Esophagus squamous epithelium (tissue), 5 donors: ENCODE measurements at regions not wholly inside any gene's neighbourhood (a gene's known extent, or its start where the extent isn't known, plus 50 kb on each side); places are given as distances from the start of the nearest gene placed in this dataset.
"Not testable (repeated sequence)": the region's sequence is repeated elsewhere in the genome, so short reads cannot be mapped to it uniquely, and the experiment has no call there.

Experiments used
- DNase-seq: peaks from one replicate; lab custom pipeline; 2025; lab: John Stamatoyannopoulos, UW
- H3K27ac ChIP-seq, 4 donors: fragments of 200-600 bp; sonication (generic); one replicate each; pipeline ENCODE4 v1.5.1; 2016 to 2019; ENCODE audit warnings: mild to moderate bottlenecking in 1 of 4
- H3K27me3 ChIP-seq, 4 donors: fragments of 200-600 bp; sonication (generic); 1 replicate in 3 of 4; 2 replicates in 1 of 4; pipeline versions ENCODE4 v1.5.1 to v1.6.0; 2017 to 2021; ENCODE audit warnings: antibody characterized with exemption in 1 of 4
- H3K36me3 ChIP-seq, 3 donors: fragments of 200-600 bp; sonication (generic); one replicate each; pipeline ENCODE4 v1.5.1; 2016 to 2019
- H3K4me1 ChIP-seq, 3 donors: fragments of 200-600 bp; sonication (generic); one replicate each; pipeline ENCODE4 v1.5.1; 2017 to 2019
- H3K4me3 ChIP-seq, 4 donors: fragments of 200-600 bp; sonication (generic); 1 replicate in 3 of 4; 2 replicates in 1 of 4; pipeline ENCODE4 v1.5.1; 2016 to 2019; ENCODE audit warnings: mild to moderate bottlenecking in 2 of 4, moderate library complexity in 1 of 4
- H3K9me3 ChIP-seq, 3 donors: fragments of 200-600 bp; sonication (generic); one replicate each; pipeline ENCODE4 v1.5.1; 2016 to 2019
- POLR2A ChIP-seq, 4 donors: fragments of 450-650 bp; IDR thresholded peaks; one replicate each; pipeline ENCODE4 v1.6.1; 2017; ENCODE audit warnings: antibody characterized with exemption in 4 of 4, mild to moderate bottlenecking in 4 of 4, moderate library complexity in 3 of 4
- WGBS, 2 donors: methylation state at CpG; one replicate each; pipeline ENCODE4 v1.1.5; 2018; 5-methylcytosine and 5-hydroxymethylcytosine counted together
- intact Hi-C: fragments of 100-400 bp; cut with DNase I; formaldehyde crosslinking; loops from one replicate; pipeline ENCODE4 v1.15.0; 2022
- TF ChIP-seq, protein P1 (sequence below), 6 experiments: fragments of 450-650 bp in 4 of 6; fragments of 200-600 bp in 2 of 6; sonication (generic) in 2 of 6; IDR thresholded peaks; one replicate each; pipeline ENCODE4 v1.5.1; 2016 to 2019; ENCODE audit warnings: antibody characterized with exemption in 6 of 6, mild to moderate bottlenecking in 4 of 6, moderate library complexity in 4 of 6
- donor health status: DM: yes; HTN: yes; CAD: no.

DNA sequence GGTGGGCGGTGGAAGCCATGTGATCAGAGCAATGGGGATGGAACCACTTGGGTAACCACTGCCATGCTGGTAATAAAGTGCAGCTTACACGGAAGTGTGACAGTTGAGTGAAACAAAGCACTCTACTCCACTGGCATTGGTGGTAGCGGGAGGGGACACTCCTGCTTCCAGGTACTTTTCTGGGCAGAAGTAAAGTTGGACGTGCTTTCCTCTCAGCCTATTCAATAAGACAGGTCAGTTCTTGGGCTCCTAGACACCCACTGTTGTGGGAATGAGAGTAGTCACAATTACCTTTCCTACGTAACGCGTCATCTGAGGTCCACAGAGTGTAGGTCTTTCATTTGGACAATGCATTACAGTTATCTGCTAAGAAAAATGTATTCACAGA lies 51.7 kb upstream of the CHD2 start:
- no peaks in the 10 kb centered on the region for H3K36me3 ChIP-seq
- H3K4me1 ChIP-seq, result peaks cover 0 to 22% (median 14%) of the 10 kb centered on the region in 3 donors
- 93 to 95% methylated on average over 7 of the region's 7 CpGs for WGBS, 2 donors
- TF ChIP-seq, protein P1, sequence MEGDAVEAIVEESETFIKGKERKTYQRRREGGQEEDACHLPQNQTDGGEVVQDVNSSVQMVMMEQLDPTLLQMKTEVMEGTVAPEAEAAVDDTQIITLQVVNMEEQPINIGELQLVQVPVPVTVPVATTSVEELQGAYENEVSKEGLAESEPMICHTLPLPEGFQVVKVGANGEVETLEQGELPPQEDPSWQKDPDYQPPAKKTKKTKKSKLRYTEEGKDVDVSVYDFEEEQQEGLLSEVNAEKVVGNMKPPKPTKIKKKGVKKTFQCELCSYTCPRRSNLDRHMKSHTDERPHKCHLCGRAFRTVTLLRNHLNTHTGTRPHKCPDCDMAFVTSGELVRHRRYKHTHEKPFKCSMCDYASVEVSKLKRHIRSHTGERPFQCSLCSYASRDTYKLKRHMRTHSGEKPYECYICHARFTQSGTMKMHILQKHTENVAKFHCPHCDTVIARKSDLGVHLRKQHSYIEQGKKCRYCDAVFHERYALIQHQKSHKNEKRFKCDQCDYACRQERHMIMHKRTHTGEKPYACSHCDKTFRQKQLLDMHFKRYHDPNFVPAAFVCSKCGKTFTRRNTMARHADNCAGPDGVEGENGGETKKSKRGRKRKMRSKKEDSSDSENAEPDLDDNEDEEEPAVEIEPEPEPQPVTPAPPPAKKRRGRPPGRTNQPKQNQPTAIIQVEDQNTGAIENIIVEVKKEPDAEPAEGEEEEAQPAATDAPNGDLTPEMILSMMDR (IDR thresholded peaks at IDR 0.05), result no peak
- TF ChIP-seq POLR2A (IDR thresholded peaks at IDR 0.05), result no peak
- intact Hi-C loops, result no loop called here
- H3K27ac ChIP-seq, result no peak overlapping the region
- H3K9me3 ChIP-seq, result no peaks in the 10 kb centered on the region
- DNase-seq, result no peak
- H3K4me3 ChIP-seq, result no peak overlapping the region
- H3K27me3 ChIP-seq, result no peaks in the 10 kb centered on the region

DNA sequence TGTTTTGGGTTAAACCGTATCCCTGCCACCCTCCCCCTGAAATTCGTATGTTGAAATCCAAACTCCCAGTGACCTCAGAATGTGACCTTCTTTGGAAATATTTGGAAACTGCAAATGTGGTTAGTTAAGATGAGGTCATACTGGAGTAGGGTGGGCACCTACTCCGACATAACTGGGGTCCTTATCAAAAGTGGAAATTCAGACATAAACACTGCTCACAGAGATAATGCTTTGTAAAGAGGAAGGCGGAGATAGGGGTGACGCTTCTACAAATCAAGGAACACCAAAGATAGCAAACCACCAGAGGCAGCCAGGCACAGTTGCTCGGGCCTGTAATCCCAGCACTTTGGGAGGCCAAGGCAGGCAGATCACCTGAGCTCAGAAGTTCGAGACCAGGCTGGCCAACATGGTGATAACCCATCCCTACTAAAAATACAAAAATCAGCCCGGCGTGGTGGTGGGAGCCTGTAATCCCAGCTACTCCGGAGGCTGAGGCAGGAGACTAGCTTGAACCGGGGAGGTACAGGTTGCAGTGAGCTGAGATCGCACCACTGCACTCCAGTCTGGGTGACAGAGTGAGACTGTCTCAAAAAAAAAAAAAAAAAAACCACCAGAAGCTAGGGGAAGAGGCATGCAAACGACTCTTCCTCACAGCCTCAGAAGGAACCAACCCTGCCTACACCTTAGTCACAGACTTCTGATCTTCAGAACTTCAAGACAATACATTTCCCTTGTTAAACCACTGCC lies 51.1 kb upstream of the CHD2 start:
- Histone ChIP-seq H3K27ac (peak overlapping the region in 1 of 4 donors; percentile 28), H3K4me3 (no peak overlapping the region), H3K27me3 (no peaks in the 10 kb centered on the region), H3K4me1 (peaks cover 0 to 22% (median 14%) of the 10 kb centered on the region in 3 donors), H3K36me3 (no peaks in the 10 kb centered on the region), H3K9me3 (no peaks in the 10 kb centered on the region)
- no peak for DNase-seq
- intact Hi-C loops, result no loop called here
- TF ChIP-seq, protein P1 (IDR thresholded peaks at IDR 0.05), result no peak
- TF ChIP-seq POLR2A (IDR thresholded peaks at IDR 0.05), result no peak
- 74 to 85% methylated on average over 12 to 13 of the region's 13 CpGs for WGBS, 2 donors

DNA sequence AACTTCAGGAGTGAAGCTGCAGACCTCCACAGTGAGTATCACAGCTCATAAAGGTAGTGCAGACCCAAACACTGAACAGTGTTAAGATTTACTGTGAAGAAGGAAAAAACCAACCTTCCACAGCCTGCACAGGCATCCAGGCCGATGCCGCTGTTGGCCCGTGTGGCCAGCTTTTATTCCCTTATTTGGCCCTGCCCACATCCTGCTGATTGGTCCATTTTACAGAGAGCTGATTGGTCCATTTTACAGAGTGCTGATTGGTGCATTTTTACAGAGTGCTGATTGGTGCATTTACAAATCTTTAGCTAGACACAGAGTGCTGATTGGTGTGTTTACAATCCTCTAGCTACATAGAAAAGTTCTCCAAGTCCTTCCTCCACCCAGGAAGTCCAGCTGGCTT lies 49.9 kb upstream of the CHD2 start:
- H3K27ac ChIP-seq, H3K27me3 ChIP-seq, H3K4me3 ChIP-seq, H3K36me3 ChIP-seq, H3K9me3 ChIP-seq, DNase-seq, intact Hi-C loops: not testable (repeated sequence)
- peaks cover 0 to 12% (median 9%) of the 10 kb centered on the region in 3 donors for H3K4me1 ChIP-seq
- WGBS, 2 donors, result 93 to 94% methylated on average over 3 of the region's 3 CpGs
